Inferior parietal cortex (tissue), 1 donor: ENCODE measurements at regions not wholly inside any gene's neighbourhood (a gene's known extent, or its start where the extent isn't known, plus 50 kb on each side); places are given as distances from the start of the nearest gene placed in this dataset.
A peak's percentile ranks its signal among the peaks of the same experiment; 100 is the strongest.
"Not testable (repeated sequence)": the region's sequence is repeated elsewhere in the genome, so short reads cannot be mapped to it uniquely, and the experiment has no call there.

Experiments
- DNase-seq: peaks from one replicate; pipeline ENCODE4 v3.0.0-alpha.2; 2016; ENCODE audit errors: extremely low spot score

DNA sequence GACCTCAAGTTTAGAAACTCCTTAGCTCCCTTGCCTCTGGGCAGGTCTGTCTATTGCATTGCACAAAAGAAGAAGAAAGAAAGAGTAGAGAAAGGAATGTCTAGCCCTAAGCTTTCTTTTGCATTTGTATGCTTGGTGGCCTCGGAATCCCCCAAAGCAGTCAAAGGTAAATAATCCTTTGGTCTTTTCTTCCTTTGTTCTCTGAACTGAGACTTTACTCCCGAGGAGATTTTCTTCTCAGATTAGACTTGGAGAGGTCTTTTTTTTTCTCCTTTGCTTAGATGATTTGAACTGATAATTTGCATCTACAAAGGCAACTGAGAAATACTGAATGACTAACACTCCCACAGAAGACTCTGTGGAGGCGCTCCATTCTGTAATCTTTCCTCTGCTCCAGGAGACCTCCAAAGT lies 93.2 kb downstream of the AKR1D1 start:
- DNase-seq: no peak

DNA sequence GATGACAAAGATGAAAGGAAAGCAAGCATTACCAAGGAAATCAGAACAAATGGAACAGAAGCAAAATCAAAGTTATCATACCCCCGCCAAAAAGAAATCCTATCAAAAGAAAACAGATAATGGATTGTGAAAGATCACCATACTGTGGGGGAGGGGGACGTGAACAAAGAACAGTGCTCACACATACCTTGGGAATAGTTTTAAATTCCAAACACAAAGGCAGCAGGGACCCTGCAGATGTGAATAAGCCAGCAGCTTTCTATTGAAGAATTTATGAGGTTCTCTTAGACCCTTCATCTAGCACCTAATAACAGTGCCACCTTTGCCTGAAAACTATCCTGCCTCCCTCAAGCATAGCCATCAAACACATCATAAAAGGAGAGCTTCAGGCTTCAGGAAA lies 94.0 kb downstream of the AKR1D1 start:
- DNase-seq: no peak

DNA sequence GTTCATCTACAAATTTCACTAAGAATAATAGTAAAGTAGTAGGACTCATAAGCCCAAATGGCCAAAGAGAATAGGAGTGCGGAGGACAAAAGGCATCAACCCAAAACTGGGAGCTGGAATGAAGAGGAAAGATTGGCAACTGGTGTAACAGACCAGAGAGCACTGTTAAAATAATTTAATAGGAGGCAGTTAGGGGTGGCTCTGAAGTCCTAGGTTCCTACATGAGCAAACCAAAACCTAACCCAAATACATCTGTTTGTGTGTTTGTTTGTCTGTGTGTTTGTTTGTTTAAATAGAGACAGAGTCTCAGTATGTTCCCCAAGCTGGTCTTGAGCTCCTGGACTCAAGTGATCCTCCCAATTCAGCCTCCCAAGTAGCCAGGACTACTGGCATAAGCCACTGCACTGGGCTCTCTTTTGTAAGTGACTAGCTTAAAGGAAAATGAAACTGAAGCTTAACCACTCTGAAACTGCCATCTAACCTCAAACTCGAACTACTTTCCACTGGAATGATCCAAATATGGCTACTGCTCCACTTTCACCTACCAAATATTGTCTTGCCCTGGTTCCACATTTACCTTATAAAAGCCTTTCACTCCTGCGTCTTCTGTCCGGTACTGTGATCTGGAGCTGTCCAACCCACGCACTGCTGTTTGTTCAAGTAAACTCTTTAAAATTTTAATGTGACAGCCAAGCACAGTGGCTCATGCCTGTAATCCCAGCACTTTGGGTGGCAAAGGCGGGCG lies 94.9 kb downstream of the AKR1D1 start:
- no peak for DNase-seq

DNA sequence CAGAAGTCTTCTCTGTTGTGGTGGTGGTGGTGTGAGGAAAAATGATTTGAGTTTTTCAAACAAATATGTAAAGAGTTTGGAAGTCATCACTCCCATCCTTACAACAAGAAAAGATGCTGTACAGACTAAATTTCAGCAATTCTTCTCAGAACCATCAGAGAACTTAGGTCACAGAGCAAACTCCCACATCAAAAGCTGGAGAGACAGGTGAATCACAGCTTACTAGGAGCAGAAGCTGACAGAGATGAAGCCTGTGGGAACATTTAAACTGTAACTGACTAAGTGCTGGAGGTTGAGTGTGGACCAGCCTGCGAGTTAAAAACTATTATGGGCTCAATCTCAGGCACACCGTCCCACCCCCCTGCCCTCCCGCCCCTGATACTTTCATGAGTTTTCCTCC lies 97.3 kb downstream of the AKR1D1 start:
- no peak for DNase-seq

DNA sequence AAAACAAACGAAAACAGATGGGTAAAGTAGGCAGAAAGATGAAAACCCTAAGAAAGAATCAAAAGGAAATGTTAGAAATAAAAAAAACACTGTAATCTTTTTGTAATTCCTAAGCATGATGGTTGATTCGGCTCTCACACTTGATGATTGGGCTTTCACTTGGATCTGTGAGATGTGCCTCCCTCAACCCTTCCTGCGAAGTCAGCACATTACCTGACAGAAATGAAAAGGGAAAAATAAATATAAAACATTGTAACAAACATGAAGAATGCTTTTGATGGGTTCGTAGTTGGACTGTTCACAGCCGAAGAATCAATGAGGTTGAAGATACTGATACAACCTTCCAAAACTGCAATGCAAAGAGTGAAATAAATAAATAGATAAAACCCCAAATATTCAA lies 99.8 kb downstream of the AKR1D1 start:
- DNase-seq: no peak

DNA sequence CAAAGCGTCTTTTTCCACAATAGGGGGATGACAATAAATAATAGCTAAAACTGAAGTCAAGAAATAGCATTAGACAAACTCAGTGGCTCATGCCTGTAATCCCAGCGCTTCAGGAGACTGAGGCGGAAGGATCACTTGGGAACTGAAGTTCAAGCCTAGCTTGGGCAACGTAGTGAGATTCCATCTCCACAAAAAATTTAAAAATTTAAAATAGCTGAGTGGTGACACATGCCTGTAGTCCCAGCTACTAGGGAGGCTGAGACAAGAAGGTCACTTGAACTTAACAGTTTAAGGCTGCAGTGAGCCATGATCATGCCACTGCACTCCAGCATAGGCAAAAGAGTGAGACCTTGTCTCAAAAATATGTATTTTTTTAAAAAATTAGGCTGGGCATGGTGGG lies 107.9 kb downstream of the AKR1D1 start:
- DNase-seq: no peak

DNA sequence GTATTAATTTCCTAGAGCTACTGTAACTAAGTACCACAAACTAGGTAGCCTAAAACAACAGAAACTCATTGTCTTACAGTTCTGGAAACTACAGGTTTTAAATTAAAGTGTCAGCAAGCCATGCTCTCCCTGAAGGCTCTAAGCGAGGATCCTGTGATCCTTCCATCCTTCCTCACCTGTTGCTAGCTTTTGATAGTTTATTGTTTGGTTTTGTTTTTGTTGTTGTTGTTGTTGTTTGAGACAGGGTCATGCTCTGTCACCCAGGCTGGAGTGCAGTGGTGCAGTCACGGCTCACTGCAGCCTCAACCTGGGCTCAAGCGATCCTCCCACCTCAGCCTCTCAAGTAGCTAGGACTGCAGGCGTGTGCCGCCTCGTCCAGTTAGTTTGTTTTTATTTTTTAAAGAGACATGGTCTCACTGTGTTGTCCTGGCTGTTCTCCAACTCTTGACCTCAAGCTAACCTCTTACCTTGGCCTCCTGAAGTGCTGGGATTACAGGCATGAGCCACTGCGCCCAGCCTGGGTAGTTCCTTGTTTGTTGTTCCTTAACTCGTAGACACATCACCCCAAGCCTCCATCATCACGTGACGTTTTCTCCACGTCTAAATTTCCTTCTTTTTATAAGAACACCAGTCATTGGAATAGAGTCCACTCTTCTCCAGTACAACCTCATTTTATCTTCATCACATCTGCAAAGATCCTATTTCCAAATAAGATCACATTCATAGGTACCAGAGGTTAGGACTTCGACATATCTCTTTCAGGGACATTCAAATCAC lies 109.1 kb downstream of the AKR1D1 start:
- DNase-seq: no peak

DNA sequence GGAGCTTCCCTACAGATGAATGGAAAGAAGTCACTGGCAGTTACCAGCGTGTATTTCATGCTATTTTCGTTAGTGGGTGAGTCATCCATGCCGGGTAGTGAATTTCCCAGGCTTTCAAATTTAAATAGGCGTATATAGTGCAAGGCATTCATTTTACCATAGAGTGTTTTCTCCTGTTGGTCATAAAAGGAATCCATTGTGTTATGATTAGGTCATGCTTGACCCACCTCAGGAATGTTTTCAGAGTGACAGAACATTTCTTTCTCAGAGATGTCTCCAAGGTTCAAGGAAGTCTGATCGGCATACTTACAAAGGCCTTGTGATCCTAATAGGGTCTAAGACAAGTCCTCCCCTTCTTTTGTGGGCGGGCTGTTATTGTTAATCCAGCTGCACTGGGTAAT lies 110.7 kb downstream of the AKR1D1 start:
- DNase-seq: peak; percentile 36

DNA sequence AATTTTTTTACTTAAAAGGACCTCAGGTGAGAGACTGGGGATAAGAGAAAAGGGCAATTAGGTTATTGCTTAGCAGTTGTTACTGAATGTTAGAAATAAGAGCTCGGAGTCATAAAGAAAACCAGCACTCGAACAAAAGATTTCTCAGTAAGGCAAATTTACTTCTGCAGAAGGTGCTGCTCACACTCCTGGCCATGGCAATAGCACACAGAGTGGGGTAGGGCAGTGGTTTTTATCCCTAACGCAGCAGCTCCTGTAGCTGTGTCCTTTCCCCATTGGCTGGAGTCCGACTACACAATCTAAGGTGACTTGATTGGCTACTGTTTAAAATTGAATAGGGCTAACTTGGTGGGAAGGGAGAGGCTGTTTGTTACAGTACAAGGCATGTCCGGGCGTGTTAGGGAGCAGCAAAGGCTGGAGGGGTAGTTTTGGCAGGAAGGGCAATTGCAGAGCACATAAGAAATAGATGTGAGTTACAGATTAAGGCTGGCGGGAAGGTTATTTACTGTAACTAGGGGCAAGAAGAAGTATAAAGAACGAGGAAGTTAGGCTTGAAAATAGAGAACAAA lies 112.1 kb downstream of the AKR1D1 start:
- no peak for DNase-seq

DNA sequence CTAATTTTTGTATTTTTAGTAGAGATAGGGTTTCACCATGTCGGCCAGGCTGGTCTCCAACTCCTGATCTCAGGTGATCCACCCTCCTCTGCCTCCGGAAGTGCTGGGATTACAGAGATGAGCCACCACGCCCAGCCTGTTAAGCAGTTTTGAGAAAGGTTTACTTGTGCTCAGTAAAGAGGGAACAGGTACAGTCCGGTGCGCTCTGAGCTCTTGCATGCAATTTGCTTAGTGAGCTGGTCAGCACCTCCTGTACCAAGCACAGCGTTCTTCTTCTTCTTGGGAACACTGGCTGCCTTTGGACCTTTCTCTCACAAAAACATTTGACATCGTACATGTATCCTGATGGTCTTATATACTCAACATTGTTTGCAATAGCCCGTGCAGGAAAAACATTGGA lies 118.3 kb downstream of the AKR1D1 start:
- no peak for DNase-seq

DNA sequence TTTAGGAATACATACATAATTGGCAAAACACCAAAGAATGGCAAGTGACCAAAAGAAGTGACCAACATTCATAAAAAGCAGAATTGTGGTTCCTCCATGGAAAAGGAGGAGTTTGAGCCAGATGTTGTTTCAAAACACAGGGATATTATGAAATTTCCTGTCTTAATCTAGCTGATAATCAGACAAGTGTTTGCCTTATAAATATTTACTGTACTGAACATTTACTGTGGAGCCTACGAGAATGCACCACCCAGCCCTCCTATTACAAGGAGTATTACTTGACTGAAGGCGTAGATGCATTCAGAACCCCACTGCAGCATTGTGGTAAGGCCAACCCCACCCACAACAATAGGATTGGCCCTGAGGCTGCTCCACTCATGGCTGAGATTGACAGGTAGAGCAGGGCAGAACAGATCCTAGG lies 118.9 kb downstream of the AKR1D1 start:
- no peak for DNase-seq

DNA sequence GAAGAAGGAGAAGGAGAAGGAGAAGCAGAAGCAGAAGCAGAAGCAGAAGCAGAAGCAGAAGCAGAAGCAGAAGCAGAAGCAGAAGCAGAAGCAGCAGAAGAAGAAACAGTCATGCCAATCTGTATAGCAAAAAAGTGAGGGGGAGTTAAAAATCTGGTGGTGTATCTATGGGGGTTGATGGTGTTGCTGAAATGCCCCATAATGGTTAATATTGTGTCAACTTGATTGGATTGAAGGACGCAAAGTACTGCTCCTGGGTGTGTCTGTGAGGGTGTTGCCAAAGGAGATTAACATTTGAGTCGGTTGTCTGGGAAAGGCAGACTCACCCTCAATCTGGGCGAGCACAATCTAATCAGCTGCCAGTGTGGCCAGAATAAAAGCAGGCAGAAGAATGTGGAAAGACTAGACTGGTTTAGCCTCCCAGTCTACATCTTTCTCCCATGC lies 120.3 kb downstream of the AKR1D1 start:
- DNase-seq: not testable (repeated sequence)

DNA sequence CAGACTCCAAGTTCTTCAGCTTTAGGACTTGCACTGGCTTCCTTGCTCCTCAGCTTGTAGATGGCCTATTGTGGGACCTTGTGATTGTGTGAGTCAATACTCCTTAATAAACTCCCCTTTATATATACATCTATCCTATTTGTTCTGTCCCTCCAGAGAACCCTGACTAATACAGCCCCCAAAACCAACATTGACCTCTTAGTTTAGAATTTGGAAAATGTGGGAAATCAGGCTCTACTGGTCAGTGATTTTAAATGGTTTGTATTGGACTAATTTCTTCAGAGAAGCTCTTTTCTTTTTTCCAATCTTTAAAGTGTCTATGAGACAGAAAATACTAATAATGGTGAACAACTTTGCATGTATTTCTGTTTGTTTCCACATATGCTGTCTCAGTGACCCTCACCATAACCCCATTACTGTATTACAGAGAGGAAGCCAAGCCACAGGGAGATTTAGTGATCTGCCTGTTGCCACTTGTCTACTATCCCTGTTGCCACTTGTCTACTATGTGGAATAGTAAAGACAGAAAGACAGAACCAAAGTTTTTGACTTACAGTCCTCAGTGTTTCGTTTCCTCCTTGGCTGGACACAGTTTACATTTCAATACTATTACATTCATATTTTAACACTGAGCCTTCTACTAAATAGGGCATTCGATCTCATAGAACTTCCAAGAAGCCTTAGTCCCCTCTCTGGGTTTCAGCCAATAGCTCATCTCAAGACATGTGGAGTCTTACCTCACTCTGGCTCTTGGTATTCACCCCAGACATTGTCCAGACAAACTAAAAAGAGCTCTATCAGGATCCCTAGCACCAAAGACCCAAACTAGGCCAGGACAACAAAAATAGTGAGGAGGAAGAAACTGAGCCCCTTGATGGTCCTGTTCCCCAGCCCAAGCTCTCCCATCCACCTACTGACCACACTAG lies 121.0 kb downstream of the AKR1D1 start:
- no peak for DNase-seq

DNA sequence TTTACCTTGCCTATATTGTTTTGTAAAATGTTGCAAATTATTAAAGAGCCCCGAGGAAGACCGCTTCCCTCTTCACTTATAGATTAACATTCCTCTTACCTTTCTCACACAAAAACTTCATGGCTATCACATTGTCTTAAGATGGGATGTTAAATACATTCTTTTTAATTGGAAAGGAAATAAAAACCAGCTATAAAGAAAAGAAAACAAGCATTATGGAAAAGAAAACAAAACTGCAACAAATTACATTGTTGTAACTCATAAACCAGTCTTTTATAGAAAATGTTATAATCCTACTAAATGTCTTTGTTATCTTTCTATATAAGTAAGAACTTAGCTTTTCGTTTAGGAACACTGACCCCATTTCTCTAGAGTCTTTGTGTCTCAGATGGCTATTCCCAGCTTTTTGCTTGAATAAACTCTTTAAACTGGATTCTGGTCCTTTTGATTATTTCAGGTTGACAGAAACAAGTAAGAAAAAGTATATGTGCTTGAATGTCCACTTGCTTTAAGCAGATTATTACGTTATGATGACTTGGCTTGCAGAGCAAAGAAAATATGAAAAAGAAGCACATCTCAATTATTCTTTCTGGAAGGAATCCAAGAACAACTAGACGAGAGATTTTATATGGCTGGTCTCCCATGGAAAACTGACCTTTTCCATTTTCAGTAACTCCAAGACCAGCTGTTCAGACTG lies 128.2 kb downstream of the AKR1D1 start:
- no peak for DNase-seq

DNA sequence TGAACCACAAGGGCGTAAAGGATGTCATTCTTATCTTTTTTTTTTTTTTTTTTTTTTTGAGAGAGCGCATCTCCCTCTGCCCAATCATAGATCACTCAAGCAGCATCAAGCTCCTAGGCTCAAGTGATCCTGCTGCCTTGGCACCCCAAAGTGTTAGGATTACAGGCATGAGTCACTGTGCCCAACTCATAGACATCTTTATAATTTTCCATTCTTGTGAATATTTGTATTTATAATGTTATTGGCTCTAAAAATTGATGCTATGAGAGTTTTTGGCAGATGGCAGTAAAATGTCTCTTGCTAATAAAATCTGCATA lies 128.7 kb downstream of the AKR1D1 start:
- no peak for DNase-seq

DNA sequence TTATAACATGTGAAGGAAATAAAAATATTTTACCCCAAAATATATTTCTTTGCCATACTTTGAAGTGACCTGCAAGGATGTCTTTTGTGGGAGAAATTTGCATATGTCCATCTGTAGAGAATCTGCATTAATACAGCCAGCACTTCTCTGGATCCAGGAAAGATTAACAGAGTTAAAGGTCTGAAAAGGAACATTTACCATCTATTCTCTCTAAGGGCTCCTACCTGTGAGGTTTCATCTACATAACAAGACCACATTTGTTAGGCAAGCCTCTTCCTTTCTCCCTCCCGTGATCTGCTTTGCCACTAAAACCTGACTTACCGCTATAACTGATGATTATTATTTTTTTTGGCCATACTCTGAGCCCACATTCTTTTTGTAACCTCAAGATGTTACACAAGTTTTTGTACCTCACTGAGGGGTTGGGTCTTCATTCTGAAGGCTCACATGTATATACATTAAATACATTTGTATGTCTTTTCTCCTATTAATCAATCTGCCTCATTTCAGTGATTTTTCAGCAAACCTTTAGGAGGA lies 129.4 kb downstream of the AKR1D1 start:
- no peak for DNase-seq

DNA sequence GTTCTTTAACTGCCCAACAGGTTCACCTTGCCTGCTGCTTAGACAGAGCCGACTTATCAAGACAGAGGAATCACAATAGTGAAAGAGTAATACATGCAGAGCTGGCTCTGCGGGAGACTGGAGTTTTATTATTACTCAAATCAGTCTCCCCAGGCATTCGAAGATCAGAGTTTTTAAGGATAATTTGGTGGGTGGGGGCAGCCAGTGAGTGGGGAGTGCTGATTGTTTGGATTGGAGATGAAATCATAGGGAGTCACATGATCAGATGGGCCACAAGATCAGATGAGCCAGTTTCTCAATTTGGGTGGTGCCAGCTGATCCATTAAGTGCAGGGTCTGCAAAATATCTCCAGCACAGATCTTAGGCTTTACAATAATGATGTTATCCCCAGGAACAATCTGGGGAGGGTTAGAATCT lies 131.3 kb downstream of the AKR1D1 start:
- no peak for DNase-seq

DNA sequence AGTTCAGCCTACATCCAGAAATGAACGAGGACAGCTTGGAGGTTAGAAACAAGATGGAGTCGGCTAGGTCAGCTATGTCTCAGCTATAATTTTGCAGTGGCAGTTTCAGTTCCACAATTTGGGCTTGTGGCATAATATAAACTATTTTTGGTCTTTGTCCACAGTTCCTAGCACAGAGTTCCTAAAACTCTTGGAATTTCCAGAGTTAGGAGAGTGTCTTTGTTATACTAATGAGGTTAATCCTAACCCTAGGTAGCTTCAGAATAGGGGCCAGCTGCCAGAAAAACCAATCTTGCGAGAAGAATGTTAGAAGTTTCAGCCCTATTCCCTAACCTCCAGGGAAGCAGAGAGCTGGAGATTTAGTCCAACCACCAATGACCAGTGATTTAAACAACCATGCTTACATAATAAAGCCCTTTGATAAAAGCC lies 131.9 kb downstream of the AKR1D1 start:
- no peak for DNase-seq

DNA sequence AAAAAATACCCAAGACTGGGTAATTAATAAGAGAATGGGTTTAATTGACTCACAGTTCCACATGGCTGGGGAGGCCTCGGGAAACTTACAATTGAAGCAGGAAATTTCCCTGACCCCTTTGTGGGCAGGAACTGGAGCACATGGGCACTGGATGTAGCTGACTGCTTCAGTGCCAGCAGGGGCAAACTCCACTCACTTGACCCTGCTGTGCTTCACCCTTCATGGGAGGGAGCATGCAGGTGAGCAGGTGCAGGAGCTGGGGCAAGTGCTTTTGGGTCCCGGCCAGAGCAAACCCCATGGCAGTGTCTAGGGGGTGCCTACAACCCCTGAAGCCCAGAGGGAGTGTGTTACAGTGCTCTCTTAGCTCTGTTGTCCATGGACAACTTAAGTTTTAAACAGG lies 132.6 kb downstream of the AKR1D1 start:
- DNase-seq: no peak

DNA sequence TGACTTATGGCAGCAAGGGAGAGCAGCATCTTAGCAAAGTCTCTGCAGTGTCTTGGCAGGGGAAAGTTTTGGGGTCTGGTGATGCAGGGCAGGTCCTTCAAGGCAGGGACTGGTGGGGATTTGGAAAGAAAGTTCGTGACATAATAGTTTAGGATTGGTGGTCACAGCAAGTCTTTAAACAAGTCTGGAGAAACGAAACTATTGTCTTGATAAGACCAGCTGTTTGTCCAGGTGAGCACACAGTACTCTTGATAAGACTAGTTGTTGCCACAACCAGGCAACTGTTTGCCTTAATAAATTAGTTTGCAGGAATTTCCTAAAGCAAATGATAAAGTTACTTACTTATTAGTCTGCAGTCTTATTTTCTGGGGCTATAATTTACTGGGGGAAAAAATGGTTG lies 136.1 kb downstream of the AKR1D1 start:
- DNase-seq: no peak

DNA sequence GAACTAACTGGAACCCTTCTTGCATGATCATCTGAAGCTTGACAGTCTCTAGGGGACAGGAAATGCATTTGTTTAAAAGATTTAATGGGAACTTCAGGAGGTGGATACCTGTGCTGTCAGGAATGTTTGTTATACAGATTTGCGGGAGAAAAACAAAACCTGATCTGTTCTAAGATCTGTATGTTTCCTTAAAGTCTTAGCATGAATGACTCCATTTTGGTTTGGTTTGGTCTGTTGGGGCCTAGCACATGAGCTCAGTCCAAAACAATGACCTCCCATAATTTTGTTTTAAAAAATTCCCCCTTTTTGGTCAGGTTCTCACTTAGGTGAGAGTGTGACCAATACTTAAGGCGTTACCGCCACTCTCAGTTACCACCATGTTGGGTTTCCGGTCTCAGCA lies 138.7 kb downstream of the AKR1D1 start:
- no peak for DNase-seq
